RPMI8226 (cell line): ENCODE measurements at regions not wholly inside any gene's neighbourhood (a gene's known extent, or its start where the extent isn't known, plus 50 kb on each side); places are given as distances from the start of the nearest gene placed in this dataset.
"Not testable (repeated sequence)": the region's sequence is repeated elsewhere in the genome, so short reads cannot be mapped to it uniquely, and the experiment has no call there.

ENCODE experiments used
- DNase-seq: peaks from one replicate; pipeline ENCODE4 v3.0.0-alpha.2; 2015

GRCh38 chr13:71382285-71382684 is 484.7 kb downstream of the DACH1 start:
- DNase-seq: no peak

- DNase-seq: no peak
Observed at GRCh38 chr13:71380191-71380590, 486.8 kb downstream of the DACH1 start.

- no peak for DNase-seq
Observed at GRCh38 chr13:71378961-71379905, 487.8 kb downstream of the DACH1 start.

GRCh38 chr13:71374471-71375049 is 492.4 kb downstream of the DACH1 start:
- no peak for DNase-seq

GRCh38 chr13:71368336-71368735 is 498.7 kb downstream of the DACH1 start:
- no peak for DNase-seq

GRCh38 chr13:71360041-71360440 is 507.0 kb downstream of the DACH1 start:
- no peak for DNase-seq

GRCh38 chr13:71359641-71360040 is 507.4 kb downstream of the DACH1 start:
- no peak for DNase-seq

GRCh38 chr13:71358218-71358617 is 508.8 kb downstream of the DACH1 start:
- DNase-seq: no peak

GRCh38 chr13:71355010-71355409 is 512.0 kb downstream of the DACH1 start:
- no peak for DNase-seq

GRCh38 chr13:71350886-71351285 is 516.1 kb downstream of the DACH1 start:
- DNase-seq: no peak

- DNase-seq: not testable (repeated sequence)
Observed at GRCh38 chr13:71345856-71346255, 521.1 kb downstream of the DACH1 start.

- no peak for DNase-seq
Observed at GRCh38 chr13:71339736-71340135, 527.3 kb downstream of the DACH1 start.

GRCh38 chr13:71339005-71339404 is 528.0 kb downstream of the DACH1 start:
- DNase-seq: no peak

- DNase-seq: no peak
Observed at GRCh38 chr13:71338070-71338469, 528.9 kb downstream of the DACH1 start.

- DNase-seq: no peak
Observed at GRCh38 chr13:71327266-71327665, 539.7 kb downstream of the DACH1 start.

GRCh38 chr13:71325556-71325955 is 541.4 kb downstream of the DACH1 start:
- no peak for DNase-seq

GRCh38 chr13:71323266-71323665 is 543.7 kb downstream of the DACH1 start:
- no peak for DNase-seq

- peak; percentile 16 for DNase-seq
Observed at GRCh38 chr13:71320452-71320851, 546.6 kb downstream of the DACH1 start.

- no peak for DNase-seq
Observed at GRCh38 chr13:71316792-71317363, 550.1 kb downstream of the DACH1 start.

- DNase-seq: no peak
Observed at GRCh38 chr13:71312923-71313322, 554.1 kb downstream of the DACH1 start.

GRCh38 chr13:71309905-71310304 is 557.1 kb downstream of the DACH1 start:
- DNase-seq: no peak

GRCh38 chr13:71306821-71307220 is 560.2 kb downstream of the DACH1 start:
- DNase-seq: no peak

GRCh38 chr13:71304861-71305260 is 562.1 kb downstream of the DACH1 start:
- no peak for DNase-seq

- no peak for DNase-seq
Observed at GRCh38 chr13:71303144-71303543, 563.9 kb downstream of the DACH1 start.
